GM21390 (cell line): ENCODE measurements at regions not wholly inside any gene's neighbourhood (a gene's known extent, or its start where the extent isn't known, plus 50 kb on each side); places are given as distances from the start of the nearest gene placed in this dataset.
"Not testable (repeated sequence)": the region's sequence is repeated elsewhere in the genome, so short reads cannot be mapped to it uniquely, and the experiment has no call there.

Experiments
- ATAC-seq: cut with Tn5 transposase; IDR thresholded peaks from one replicate; pipeline ENCODE4 v1.9.1; 2021; ENCODE audit not compliant: unreplicated experiment

DNA sequence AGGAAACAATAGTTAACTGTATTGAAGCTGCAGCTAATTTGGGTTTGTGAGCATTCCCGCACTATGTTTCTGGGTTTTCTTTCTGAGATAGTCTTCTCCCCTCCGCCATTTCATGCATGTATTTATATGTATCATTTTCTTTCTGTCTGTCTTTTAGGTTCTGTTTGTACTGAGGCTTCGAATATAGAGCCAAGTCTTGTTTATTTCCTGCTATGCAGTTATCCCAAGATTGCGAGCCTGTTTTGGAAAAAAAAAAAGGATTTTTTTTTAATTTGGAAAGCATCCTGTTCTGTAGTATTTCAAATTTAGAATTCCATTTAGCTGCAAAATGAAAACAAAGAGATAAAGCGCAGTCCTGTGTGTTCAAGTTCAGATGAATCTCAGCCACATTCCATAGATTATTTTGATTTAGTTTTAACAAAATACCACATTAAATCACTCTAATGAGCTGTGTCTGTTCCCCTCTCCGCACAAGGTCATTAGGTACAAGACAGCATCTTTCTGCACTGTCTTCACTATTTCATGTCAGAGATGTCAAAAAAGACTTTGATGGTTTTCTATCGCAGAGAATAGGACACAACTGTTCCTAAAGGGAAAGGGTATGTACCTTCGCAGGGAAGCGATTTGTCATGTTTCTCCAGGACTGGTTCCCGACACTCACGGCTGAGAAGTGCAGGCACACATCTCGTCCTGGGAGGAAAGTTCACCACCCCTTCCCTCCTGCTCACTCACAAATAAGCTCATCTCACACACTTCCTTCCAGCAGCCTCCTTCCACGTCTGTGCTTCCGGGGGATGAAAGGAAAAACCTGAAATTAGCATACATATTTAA, 443.4 kb downstream of the ZNF516 start:
- no peak for ATAC-seq

DNA sequence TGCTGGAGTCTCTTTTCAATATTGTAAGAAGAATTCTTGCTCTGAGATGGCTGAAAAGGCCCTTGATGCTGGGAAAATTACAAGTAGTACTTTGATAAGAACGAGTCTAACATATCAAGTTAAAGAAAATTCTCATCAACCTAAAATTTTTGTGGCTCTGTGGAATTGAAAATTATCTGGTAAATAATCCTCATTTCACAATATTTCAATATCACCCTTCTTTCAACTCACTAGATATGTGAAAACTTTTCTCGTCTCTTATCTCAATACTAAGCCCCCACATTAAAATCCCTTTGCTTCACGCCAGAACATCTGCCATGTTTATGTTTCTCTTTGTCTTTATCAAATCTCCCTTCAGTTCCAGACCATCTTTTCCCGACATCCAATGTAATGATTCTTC, 448.8 kb downstream of the ZNF516 start:
- no peak for ATAC-seq

DNA sequence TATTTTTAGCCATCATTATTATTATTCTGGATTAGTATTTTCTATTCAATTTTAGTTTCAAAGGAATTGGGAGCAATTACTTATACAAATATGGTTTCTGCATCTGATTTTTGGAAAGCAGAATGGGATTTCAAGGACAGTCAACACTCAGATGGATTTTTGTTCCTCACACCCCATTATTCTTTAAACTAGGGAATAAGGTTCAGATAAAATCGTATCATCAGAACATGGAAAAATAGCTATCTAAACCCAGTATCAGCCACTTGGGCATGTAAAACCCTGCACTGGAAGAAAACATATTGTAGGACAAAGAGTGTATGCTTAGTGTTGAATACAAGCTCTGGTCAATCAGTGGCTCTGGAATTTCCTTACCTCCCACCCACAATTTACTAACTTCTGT, 452.5 kb downstream of the ZNF516 start:
- no peak for ATAC-seq

DNA sequence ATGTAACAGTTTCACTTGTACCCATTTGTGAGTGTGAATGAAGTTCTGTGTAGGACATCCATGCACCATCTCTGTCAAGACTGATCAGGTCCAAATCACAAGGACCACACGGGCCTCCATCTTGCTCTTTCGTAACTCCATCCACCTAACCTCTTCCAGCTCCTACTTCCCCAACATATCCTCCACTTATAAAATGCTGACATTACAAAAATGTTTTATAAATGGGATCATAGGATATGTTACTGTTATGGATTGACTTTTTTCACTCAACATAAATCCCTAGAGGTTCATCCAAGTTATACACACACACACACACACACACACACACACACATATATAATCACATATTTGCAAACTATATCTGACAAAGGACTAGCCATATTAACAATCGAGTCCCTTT, 476.8 kb downstream of the ZNF516 start:
- no peak for ATAC-seq

DNA sequence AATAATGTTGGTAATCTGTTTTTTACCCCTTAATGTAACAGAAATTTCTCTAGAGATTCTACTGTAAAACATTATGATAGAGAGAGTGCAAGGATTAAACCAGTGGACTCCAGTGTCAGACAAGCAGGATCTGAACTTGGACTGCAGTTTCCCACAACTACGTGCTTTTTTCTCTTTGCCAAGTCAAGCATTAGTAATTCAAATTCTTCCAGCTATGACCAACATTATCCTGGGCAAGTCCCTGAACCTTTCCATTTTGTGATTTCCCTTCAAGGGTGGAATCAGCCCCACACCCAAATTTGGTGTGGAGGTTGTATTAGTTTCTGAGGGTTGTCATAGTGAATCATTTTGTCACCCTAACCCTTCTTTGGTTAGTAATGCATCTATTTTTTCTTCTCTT, 482.0 kb downstream of the ZNF516 start:
- ATAC-seq: no peak

DNA sequence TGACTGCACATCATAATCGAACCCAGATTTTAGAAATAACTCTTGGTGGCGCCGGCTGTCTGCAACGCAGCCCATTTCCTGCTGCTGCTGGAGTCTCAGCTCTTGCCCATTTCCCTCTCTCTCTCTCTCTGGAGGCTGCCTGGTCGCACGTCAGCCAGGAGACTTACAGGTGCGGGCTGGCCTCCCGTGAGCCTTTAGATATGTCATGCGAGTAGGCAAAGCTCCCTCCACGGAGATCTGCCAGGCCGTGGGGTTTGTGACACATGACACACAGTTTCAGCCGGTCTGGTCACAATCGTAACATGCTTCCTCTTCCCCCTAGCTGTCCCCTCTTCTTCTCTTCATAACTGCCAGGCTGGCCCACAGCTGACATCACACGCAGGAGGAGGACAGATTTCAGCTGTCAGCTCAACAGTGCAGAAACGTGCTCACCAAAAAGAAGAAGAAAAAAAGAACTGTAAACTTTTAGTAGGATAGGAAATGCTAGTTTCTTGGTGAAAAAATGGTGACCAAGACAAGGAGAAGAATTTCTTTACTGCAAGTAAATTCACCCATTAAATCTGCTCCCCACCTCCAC, 489.3 kb downstream of the ZNF516 start:
- no peak for ATAC-seq

DNA sequence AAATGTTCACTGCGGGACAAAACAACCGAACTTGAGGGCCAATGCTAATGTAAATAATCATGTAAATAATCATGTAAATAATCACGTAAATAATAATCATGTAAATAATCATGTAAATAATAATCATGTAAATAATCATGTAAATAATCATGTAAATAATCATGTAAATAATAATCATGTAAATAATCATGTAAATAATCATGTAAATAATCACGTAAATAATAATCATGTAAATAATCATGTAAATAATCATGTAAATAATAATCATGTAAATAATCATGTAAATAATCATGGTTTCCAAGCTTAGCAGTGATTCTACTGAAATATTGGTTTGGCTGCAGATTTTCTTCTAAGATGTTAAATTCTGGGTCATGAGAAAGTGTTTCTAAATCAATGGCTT, 507.1 kb downstream of the ZNF516 start:
- ATAC-seq: not testable (repeated sequence)

DNA sequence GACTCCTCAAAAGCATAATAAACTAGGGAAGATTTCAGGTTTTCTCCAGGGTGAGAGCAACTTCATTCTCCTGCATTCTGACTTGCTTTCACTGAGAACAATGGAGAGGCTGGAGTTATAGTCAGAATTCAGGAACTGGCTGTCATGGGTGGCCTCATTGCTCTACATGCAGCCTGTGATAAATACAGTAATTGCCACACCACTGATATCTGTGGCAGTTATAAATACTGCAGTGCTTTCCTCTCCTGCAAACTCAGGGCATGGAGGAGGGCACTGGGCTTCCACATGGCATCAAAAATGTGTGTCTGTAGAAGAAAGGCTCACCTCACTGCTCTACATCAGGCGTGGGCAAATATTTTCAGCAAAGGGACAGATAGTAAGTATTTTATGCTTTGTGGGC, 510.2 kb downstream of the ZNF516 start:
- ATAC-seq: no peak

DNA sequence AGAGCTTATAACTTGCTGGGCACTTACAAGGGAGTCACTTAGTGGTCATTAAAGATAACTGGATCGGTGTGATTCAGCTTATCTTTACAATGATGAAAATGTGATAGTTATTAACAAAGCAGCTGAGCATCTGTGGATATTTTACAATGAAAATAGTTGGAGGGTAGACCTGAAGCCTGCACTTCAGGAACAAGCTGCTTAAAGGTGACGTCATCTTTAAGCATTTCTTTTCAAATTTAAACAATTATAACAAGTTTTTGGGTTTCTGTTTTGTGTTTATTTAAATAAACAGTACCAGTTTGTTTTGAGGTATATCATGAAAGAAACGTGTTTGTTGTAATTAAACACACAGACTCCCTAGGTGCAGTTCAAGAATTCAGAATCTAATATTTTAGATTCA, 513.9 kb downstream of the ZNF516 start:
- ATAC-seq: no peak

DNA sequence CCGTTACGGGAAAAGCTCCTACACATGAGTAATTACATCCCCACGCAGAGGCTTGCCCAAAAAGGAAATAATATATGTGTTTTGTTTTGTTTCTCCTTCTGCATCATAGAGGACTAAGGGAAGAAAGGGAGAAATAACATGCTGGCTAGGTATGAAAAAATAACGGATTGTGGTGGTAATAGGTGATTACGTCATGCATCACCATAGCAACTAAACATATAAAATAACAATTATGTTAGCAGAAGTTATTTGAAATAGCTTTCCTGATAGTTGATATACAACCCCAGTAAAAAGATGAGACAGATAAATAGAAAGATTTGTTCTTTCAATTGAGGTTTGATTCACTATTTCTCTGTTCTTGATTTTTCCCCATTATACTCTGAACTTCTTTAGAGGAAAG, 518.0 kb downstream of the ZNF516 start:
- no peak for ATAC-seq

DNA sequence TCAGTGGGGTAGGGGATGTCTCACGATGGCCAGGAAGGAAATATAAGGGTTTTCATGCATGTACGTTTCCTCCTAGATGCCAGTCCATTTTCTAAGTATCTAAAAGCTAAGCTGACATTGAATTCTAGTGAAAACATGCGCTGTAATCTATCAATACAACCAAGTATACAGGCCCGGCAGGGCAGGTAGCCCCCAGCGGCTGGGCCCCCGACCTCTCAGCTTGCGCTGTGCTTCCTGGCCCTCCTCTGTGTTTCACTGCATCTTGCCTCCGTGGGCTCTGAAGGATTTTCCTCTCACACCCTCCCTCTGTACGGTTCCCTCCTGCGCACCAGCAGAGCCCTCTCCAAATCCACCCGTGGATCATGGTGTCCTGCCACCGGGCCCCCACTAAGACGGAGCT, 524.8 kb downstream of the ZNF516 start:
- no peak for ATAC-seq

DNA sequence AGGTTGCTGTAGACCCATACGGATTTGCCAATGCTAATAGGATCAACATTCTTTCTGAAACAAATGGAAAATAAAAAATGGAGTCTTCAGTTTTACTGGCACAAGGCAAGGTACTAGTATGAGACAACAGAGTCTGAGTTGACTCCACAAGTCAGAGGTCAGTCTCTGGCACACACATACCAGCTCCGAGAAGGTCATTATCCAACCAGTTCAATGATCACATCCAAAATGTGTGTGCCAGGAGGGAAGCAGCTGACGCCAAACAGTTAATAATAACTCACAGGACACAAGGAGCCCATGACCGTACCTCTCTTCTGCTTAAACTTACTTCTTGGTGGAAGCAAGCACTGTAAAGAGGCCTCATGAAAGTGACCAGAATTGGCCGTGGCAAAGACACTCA, 528.6 kb downstream of the ZNF516 start:
- no peak for ATAC-seq

DNA sequence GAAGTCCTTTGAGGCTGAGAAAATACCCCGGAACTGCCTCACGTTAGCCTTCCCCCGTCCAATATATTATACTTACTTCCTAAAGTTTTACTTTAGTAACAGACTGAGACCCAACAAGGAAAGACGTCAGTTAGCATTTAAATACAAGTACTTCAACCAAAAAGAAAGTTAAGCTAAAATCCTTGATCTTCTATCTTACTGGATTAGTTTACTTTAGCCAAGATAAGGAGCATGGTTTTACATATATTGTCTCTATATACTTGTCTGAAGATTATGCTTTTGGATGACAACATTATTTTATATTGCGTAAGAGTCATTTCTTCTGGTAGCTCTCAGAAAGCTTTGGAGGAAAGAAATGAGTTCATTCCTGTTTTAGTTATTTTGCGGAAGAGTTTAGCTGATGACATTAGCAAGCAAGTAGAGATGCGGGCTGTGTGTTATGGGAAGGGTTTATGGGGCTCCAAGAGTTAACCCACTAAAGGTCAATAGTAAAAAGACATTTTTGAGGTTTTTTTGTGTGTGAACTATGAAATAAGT, 532.9 kb downstream of the ZNF516 start:
- no peak for ATAC-seq

DNA sequence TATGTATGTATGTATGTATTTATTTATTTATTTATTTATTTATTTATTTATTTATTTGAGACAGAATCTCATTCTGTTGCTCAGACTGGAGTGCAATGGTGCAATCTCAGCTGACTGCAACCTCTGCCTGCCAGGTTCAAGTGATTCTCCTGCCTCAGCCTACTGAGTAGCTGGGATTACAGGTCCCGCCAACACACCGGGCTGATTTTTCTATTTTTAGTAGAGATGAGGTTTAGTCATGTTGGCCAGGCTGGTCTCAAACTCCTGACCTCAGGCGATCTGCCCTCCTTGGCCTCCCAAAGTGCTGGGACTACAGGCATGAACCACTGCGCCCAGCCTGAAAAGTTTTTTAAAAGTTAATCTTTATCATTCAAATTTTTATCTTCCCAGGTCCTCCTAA, 532.9 kb upstream of the SMIM21 start:
- ATAC-seq: not testable (repeated sequence)

DNA sequence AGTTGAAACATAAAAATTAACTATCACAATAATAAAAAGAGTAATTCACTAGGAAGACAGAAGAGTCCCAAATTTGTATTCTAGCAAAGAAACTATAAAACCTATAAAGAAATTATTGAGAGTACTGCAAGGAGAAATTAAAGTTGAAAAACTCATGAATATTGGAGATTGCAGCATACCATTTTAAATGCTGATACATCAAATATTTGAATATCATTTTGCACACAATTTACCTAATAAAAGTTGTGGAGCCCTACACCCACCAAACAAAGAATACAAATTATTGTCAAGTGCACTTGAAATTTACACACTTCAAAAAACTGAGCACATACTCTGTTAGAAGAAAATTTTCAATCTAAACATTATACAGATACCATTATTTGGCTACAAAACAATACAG, 531.6 kb upstream of the SMIM21 start:
- ATAC-seq: no peak

DNA sequence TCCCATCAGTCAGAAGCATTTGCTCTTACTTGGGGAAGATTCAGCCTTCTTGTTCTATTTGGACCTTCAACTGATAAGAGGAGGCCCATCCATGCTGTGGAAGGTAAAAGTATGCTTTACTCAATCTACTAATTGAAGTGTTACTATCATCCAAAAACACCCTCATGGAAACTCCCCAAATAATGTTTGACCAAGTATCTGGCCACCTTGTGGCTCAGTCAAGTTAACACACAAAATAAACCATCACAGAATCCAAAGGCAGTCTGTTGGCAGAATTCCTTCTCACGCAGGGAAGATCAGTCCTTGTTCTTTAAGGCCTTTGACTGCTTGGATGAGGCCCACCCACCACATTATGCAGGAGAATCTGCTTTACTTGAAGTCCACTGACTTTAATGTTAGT, 531.2 kb upstream of the SMIM21 start:
- no peak for ATAC-seq

DNA sequence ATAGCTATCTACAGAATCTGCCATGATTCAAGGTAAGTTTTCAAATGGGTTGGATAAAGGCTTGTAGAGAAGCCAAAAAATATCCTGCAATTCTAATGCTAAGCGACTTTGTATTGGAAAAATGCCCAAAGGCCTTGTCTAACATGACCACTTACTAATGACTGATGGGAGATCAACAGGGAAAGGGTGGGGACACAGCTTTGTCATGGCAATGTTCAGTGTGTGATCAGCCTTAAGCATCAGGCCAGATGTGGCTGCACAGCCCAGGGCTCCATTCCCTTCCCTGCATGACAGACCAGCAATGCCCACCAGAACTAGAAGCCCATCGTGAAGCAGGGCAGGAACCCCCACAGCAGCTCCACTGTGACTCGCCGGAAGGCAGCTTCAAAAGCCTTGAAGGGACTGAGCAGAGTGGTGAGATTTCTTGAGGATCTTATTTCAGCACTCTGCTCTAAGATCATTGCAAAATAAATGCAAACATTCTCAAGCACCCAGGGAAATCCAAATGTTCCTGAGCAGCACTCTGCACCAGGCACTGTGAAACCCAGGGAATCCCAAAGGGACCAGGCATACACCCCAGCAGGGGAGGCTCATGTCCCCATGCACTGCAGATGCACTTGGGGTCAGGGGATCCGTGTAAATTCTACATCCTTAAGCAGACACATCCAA, 517.9 kb upstream of the SMIM21 start:
- ATAC-seq: no peak

DNA sequence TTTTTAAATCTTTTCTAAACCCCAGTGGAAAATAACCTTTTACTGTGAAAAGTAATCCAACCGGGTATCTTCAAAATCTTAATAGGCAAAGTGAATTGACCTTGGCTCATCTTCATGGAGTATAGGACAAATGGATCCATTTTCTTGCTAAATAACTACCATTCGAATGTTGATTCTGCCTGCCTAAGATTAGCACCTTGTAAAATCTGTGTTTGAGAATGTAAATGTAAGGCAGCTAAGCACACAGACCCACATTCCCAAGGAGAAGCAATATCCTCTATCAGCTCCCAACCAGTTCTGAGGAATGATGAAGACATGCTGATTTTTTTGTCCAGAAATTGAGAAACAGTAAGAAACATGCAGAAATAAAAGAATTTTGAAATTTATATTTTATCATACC, 509.8 kb upstream of the SMIM21 start:
- ATAC-seq: no peak

DNA sequence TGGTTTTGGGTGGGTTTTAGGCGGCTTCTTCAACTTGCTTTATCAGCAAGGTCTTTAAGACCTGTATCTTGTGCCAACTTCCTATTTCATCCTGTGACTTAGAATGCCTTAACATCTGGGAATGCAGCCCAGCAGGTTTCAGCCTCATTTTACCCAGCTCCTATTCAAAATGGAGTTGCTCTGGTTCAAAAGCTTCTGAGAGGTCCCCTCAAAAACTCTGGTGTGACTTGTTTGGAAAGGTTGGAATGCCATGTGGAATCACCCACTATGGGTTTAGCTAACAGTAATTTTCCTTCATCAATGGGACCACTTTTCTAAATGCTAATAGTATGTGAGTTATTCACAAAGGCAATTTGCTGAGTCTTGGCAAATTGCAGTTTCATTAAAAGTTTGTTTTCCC, 509.4 kb upstream of the SMIM21 start:
- ATAC-seq: no peak

DNA sequence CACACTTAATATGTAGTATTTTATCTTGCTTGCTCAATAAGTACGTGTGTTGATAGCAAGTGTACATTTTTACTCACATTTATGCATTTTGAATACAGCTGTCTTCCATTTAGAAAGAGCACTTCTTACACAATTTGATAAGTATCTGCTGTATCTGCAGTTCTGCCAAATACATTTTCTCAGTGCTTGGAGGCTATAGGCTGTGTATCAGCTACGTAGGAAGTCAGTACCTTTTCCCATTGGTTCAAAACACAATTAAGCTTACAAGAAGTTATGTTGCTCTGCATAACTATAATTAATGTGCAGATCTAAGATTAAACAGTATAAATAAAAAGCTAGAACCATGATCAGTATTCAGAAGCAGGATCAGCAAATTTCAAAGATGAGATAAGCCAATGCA, 503.6 kb upstream of the SMIM21 start:
- ATAC-seq: no peak

DNA sequence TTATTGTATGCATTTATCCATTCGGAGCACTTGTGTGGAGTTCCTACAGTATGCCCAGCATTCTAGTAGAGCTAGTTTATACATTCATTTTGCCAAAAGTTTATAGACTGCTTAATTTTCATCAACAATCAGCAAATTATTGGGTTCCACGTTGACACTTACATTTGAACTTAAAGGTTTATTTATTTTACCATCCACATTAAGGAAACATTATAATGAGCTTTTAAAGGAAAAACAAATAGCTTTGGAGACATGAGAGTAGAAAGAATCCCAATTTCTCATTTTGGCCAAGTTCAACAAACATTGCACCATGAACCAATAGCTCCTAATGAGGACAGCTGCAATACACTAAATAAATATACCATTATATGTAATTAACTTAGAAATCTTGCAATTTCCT, 501.2 kb upstream of the SMIM21 start:
- no peak for ATAC-seq

DNA sequence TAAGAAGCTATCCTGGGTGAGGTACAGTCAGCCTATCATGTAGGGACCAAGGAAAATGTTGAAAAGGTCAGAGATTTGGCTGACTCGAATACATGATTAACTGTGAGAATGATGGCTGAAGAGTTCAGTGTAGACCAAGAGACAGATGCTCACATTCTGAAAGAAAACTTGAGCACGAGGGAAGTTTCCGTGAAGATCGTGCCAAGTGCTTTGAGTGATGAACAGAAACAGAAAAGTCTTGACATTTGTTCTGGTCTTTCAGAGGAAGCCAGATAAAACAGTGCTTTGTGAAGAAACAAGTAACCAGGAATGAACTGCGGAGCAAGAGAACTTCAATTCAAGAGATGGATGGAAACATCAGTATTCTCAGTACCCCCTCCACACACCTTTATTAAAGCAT, 500.3 kb upstream of the SMIM21 start:
- no peak for ATAC-seq
